HT1080 (cell line): ENCODE measurements at regions not wholly inside any gene's neighbourhood (a gene's known extent, or its start where the extent isn't known, plus 50 kb on each side); places are given as distances from the start of the nearest gene placed in this dataset.
"Not testable (repeated sequence)": the region's sequence is repeated elsewhere in the genome, so short reads cannot be mapped to it uniquely, and the experiment has no call there.

Source experiments
- DNase-seq: peaks from one replicate; pipeline ENCODE4 v3.0.0-alpha.2; 2015; ENCODE audit warnings: low read depth

DNA sequence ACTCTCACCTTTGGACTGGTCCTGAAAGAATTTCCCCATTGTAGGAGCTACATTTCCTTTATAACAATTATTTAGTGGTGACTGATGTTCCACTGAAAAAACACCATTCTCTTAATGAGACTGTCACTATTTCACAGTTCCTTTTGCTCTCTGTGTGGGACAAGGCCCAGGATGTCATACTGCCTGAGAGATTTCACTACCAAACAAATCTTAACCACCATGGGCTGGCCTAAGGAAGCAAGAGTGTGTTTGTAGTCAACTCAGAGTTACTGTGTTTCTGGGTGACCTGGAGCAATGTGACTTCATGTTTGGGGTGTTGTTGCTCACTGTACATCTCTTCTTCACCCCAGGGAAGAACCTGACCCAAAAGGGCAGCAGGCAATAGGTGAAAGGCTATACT is 50.1 kb upstream of the ZNF608 start:
- no peak for DNase-seq

GRCh38 chr5:124797665-124798087 is 51.2 kb upstream of the ZNF608 start:
- DNase-seq = no peak

DNA sequence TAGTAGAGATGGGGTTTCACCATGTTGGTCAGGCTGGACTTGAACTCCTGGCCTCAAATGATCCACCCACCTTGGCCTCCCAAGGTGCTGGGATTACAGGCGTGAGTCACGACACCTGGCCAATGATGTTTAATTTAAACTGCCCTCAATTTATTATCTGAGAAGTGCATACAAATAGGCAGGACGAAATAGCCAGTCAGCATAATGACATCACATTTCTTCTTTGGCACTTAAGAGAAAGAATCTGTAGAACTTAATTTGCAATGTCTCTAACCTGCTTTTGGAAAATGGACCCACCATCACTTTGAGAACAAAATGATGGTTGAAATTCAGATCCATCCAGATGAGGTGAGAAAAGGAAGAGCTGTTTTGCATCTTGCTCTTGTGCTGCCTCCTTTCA is 52.5 kb upstream of the ZNF608 start:
- no peak for DNase-seq

DNA sequence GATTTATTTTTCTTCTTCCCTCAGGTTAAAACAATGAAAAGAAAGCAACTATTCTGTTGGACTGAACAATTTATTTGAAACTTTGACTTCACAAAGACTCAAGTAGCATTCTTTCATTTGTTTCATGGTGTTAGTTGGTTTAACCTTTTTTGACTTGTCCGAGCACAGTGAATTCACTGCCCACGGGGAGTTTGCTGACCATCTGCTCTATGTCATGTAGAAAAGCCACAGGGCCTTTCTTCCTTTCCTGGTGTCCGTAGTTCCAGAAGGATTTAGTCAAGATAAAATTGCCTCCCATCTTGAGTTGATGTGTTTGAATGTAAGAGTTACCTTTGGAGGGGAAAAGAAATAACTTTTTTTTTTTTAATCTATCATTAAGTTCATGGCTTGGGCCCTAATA is 55.1 kb upstream of the ZNF608 start:
- DNase-seq = no peak

- no peak for DNase-seq
These were observed 57.3 kb upstream of the ZNF608 start for GRCh38 chr5:124803617-124804323.

DNA sequence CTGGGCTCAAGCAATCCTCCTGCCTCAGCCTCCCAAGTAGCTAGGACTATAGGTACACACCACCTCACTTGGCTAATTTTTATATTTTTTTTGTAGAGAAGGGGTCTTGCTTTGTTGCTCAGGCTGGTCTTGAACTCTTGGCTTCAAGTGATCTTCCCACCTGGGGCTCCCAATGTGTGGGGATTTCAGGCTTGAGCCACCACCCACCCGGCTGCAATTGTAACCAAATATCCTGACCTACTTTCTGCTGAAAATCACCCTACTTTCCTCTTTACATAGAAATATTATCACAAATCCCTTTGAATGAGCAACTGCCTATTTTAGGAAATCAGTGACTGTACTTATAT is 59.6 kb upstream of the ZNF608 start:
- DNase-seq = no peak

GRCh38 chr5:124806373-124807077 is 60.1 kb upstream of the ZNF608 start:
- peak; percentile 44 for DNase-seq

DNA sequence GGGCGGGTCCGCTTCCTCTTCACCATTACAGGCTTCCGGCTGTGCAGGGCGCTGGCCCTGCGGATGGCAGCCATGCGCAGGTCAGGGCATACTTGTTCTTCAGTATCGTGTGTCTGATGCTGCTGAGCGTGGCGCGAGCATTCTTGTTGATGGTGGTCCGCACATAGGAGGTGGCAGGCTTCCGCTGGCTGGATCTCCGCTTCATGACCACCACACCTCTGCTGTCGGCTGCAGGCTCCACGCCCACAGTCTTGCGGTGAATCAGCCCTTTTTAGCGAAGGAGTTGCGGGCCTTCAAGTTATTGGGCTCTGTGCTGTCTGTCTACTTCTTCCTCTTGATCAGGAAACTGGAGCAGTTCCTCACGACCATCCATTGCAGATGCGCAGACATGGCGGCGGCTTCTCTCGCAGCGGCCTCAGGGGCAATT is 62.4 kb upstream of the ZNF608 start:
- no peak for DNase-seq

DNA sequence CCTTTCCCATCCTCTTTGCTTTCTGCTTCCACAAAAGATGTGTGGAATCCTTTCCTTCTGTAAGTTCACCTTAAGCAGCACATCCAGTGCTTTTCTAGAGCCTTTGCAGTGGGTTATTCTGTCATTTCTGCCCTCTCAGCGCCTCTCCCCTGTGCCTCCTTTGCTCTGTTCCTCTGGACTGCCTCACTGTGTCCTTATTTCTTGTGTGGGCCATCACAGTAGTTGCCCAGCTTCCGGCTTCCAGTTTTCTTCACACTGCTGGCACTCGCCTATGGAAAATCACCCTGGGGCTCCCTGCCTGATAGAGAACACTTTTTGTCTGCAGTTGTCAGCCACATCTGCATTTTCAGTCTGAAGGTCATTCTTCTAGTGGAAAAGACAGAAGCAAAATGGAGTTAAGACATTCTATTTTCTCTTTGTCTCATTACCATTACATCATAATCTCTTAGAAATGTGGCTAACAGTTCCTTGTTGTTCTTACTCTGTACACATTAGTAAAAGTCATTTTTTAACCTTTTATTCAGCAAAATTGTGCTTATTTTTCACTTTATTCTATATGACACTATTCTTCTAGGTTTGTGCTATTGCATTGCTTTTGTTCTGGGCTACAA is 64.1 kb upstream of the ZNF608 start:
- DNase-seq = no peak

- DNase-seq = peak; percentile 13
These were observed 66.4 kb upstream of the ZNF608 start for GRCh38 chr5:124812771-124813358.

DNA sequence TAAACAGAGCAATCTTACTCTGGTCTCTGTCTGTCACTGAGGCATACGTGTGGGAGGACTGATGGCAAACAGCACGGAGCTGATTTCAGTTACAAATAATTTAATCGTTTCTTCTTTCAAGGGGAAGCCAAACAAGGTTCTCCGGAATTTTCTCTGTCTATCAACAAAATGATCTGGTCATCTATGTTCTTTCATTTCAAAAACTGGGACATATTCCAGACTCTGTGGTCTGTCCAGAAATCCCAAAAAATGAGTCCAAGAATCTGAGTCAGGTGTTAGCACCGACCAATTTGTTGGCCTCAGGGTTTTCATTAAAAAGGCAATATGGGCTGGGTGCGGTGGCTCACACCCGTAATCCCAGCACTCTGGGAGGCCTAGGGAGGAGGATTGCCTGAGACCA is 69.9 kb upstream of the ZNF608 start:
- DNase-seq = no peak

DNA sequence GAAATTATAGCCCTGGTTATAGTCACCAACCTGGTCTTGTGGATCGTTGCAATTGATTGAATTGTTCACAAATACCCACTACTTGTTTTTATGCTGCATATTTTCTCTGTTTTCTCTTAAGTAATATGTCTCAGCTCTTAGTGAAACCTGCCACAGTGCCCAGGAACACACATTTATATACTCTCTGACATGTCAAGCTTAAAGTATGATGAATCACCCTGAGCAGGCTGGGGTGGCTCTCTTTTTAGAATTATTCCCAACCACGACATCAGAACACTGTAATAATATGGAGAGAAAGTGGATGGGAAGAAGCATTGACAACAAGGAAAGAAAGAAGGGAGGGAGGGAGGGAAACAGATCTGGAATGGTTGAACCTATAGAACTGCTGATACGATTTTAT is 72.8 kb upstream of the ZNF608 start:
- no peak for DNase-seq

- DNase-seq = no peak
These were observed 76.2 kb upstream of the ZNF608 start for GRCh38 chr5:124822647-124823046.

DNA sequence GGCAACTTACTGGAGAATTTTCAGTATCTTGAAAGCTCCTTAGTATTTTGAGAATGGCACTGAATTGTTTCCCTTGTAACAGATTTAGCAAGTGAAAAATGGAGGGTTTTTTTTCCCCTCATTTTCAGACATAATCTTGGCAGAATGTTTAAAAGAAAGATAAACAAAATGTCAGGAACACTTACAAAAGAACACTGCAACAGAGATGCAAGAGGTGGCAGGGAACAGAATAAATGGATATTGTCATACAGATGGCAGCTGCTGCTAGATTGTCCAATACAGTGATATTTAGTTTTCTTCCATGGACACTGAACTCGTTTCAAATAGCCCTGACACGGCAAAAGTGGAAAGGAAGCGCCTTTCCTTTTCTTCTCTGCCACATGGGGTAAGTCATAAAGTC is 76.9 kb upstream of the ZNF608 start:
- no peak for DNase-seq

DNA sequence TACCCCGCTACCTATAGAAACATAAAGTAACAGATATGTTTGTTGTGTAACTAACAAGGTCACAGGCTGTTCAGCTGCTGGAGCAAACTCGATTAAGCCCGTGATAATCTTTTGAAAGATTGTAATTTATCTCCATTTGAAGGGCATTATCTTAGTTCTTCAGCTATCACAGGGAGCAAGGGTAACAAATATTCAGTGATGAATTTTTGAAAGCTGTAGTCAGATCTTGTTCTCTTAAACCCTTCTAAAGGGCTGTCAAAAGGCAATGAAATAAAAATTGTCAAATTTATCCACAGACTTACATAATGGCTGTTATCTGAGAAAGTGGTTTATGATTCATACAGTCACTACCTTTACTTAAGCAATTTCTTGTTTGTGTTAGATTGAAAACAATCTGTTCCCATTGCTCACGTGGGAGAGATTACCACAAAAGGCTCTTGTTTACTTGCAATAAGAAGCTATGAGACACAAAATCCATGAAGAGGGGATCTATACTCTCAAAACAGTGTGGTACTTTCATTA is 78.3 kb upstream of the ZNF608 start:
- DNase-seq = peak; percentile 63

- DNase-seq = no peak
These were observed 79.0 kb upstream of the ZNF608 start for GRCh38 chr5:124825250-124825982.

- DNase-seq = no peak
These were observed 79.5 kb upstream of the ZNF608 start for GRCh38 chr5:124825983-124826337.

- DNase-seq = no peak
These were observed 82.3 kb upstream of the ZNF608 start for GRCh38 chr5:124828731-124829234.

GRCh38 chr5:124831687-124832240 is 85.3 kb upstream of the ZNF608 start:
- no peak for DNase-seq

DNA sequence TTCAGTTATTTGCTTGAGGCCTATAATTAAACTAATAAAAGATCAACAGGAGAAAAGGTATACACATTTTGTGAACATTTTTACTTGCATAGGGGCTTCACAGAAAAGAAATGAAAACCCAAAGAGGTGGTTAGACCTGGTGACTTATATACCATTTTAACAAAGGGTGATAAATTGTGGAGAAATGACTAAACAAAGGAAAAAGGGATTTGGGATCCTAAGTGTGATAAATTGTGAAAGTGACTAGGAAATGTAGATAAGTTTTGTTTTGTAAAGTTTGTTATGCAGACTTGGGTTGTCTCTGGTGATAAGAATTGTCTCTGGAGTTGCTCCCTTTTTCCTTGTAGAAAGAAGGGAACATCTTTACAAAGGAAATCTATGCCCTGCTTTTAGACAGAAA is 86.1 kb upstream of the ZNF608 start:
- no peak for DNase-seq

DNA sequence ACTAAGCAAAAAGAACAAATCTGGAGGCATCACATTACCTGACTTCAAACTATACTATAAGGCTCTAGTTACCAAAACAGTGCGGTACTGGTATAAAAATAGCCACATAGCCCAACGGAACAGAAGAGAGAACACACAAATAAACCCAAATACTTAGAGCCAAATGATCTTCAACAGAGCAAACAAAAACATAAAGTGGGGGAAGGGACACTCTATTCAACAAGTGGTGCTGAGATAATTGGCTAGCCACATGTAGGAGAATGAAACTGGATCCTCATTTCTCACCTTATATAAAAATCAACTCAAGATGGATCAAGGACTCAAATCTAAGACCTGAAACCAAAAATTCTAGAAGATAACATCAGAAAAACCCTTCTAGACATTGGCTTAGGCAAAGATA is 89.9 kb upstream of the ZNF608 start:
- not testable (repeated sequence) for DNase-seq
